Astrocyte of the cerebellum (primary cell): ENCODE measurements at regions not wholly inside any gene's neighbourhood (a gene's known extent, or its start where the extent isn't known, plus 50 kb on each side); places are given as distances from the start of the nearest gene placed in this dataset.

Experiments used
- DNase-seq: peaks from one replicate; pipeline ENCODE4 v3.0.0-alpha.2; 2011; ENCODE audit warnings: low read depth
- H3K4me3 ChIP-seq: 2 replicates; pipeline ENCODE4 v1.5.1; 2011; ENCODE audit warnings: mild to moderate bottlenecking, low read depth, low read length, moderate library complexity
- CTCF ChIP-seq: IDR thresholded peaks from 2 replicates; pipeline ENCODE4 v1.5.1; 2012; ENCODE audit warnings: low read length, low read depth, moderate library complexity, mild to moderate bottlenecking; ENCODE audit errors: missing control alignments
- in situ Hi-C: cut with HindIII; loops from 2 replicates; pipeline ENCODE4 v1.10.0; 2017; ENCODE audit warnings: low sequenced_read_pairs

GRCh38 chrX:4978613-4979012 is 1250.1 kb downstream of the NLGN4X start:
- no peak for TF ChIP-seq CTCF
- no peak for DNase-seq
- in situ Hi-C loops, result no loop called here
- H3K4me3 ChIP-seq, result no peak overlapping the region

DNA sequence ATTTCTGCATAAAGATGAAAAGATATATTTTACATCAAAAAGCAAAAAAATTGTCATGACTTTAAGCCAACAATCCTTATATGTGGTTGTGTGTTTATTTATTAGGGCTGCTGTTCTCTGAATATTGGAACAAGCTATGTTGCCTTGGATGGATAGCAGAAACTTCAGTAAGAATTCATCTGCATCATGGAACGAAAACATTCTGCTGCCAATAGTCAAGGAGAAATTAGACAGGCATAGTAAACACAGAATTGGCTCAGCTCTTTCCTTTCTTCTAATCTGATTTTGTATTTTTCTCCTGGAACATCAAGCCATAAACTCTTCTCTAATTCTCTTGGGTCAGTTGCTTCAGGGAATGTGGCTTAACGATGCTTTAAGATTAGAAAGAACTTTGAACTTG is 1257.0 kb downstream of the NLGN4X start:
- H3K4me3 ChIP-seq, result no peak overlapping the region
- no peak for DNase-seq
- no peak for TF ChIP-seq CTCF
- in situ Hi-C loops, result no loop called here

DNA sequence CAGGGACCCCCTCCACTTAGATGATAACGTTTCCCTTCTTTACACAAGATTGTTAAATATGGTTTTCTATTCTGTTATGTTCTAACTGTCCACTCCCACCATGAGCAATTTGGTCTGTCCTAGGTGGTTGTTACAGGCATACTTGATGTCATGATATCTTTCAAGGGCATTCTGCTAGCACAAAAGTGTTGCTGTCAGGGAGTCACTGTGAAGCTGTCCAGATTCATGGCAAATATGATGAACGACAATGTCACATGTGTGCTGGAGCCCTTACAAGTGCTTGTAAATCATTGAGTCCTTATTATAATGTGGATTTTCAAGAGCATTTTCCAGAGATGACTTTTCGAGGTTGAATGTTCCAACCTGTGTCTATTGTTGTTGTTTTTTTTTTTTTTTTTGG is 1250.7 kb upstream of the PRKX start:
- H3K4me3 ChIP-seq, result no peak overlapping the region
- in situ Hi-C loops, result no loop called here
- DNase-seq, result no peak
- no peak for TF ChIP-seq CTCF

DNA sequence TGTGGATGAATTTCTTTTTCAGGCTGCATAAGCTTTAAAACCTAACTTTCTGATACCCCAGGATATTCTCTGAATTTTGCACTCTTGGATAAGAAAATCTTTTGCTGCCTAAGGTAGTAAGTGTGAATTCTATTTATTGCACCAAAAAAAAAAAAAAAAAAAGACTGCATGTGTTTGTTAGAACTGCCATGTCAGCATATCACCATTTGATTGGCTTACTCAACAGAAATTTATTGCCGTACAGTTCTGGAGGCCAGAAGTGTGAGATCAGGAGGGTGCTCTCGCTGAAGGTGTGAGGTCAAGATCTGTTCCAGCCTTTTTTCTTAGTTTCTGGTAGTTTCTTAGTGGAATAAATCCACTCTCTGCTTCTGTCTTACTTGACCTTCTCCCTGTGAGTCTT is 1250.0 kb upstream of the PRKX start:
- in situ Hi-C loops, result no loop called here
- DNase-seq, result no peak
- TF ChIP-seq CTCF, result no peak
- H3K4me3 ChIP-seq, result no peak overlapping the region

DNA sequence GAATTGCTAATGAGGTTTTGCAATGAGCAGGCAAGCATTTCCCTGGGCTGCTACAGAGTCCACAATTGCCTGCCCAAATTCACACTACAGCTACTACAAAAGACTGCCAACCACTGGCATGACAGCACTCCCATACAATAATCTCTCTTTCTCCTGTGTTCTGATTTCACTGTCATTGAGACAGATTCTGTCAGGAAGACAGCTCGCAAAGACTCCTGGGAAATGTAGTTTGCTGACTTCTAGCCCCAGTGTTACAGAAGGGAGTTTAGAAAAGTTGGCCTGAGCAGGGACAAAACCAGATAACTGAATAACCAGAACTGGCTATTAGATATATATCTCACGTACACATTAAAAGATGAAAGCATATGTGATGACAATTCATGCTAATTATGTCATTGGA is 1231.3 kb upstream of the PRKX start:
- in situ Hi-C loops, result no loop called here
- TF ChIP-seq CTCF, result no peak
- DNase-seq, result no peak
- H3K4me3 ChIP-seq, result no peak overlapping the region

- no peak for DNase-seq
- in situ Hi-C loops, result no loop called here
- no peak overlapping the region for H3K4me3 ChIP-seq
- TF ChIP-seq CTCF, result no peak
Measured at GRCh38 chrX:4936315-4936714, 1222.9 kb upstream of the PRKX start.

DNA sequence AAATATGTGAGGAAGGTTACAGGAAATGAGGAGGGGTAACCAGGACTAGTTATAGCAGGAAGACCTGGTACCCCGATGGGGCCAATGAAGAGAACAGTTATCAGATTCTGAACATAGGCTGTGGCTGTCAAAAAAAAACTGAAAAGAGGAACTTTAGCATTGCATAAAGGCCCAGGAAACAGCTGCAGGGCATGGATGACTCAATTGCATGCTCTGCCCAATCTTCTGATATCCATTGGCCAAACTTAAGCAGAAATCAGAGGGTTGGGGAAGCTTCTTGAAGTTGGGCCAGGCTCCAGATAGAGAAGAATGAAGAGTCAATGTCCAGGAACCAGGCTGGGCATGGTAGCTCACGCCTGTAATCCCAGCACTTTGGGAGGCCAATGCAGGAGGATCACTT is 1222.4 kb upstream of the PRKX start:
- DNase-seq, result no peak
- in situ Hi-C loops, result no loop called here
- H3K4me3 ChIP-seq, result no peak overlapping the region
- TF ChIP-seq CTCF, result no peak
